HG03095 (cell line): ENCODE measurements at regions not wholly inside any gene's neighbourhood (a gene's known extent, or its start where the extent isn't known, plus 50 kb on each side); places are given as distances from the start of the nearest gene placed in this dataset.

Experiments
- ATAC-seq: cut with Tn5 transposase; IDR thresholded peaks from one replicate; pipeline ENCODE4 v1.9.1; 2021; ENCODE audit warnings: moderate library complexity; ENCODE audit not compliant: unreplicated experiment

- no peak for ATAC-seq
These were observed 107.0 kb downstream of the VEGFA start for GRCh38 chr6:43877036-43877435.

GRCh38 chr6:43876602-43877001, 106.6 kb downstream of the VEGFA start:
- no peak for ATAC-seq

- ATAC-seq, result no peak
These were observed 106.0 kb downstream of the VEGFA start for GRCh38 chr6:43875849-43876572.

- ATAC-seq, result no peak
These were observed 105.0 kb downstream of the VEGFA start for GRCh38 chr6:43874814-43875590.

- ATAC-seq, result no peak
These were observed 104.0 kb downstream of the VEGFA start for GRCh38 chr6:43873806-43874714.

GRCh38 chr6:43871933-43872332, 101.9 kb downstream of the VEGFA start:
- no peak for ATAC-seq

- ATAC-seq, result no peak
These were observed 101.3 kb downstream of the VEGFA start for GRCh38 chr6:43871284-43871683.

GRCh38 chr6:43870660-43871061, 100.7 kb downstream of the VEGFA start:
- no peak for ATAC-seq

- ATAC-seq, result no peak
These were observed 100.0 kb downstream of the VEGFA start for GRCh38 chr6:43869792-43870659.

- no peak for ATAC-seq
These were observed 99.2 kb downstream of the VEGFA start for GRCh38 chr6:43869079-43869710.

GRCh38 chr6:43868467-43868866, 98.5 kb downstream of the VEGFA start:
- no peak for ATAC-seq

GRCh38 chr6:43867996-43868395, 98.0 kb downstream of the VEGFA start:
- no peak for ATAC-seq

- ATAC-seq, result no peak
These were observed 97.2 kb downstream of the VEGFA start for GRCh38 chr6:43867246-43867645.

GRCh38 chr6:43865932-43866645, 96.1 kb downstream of the VEGFA start:
- ATAC-seq, result no peak

- ATAC-seq, result no peak
These were observed 95.1 kb downstream of the VEGFA start for GRCh38 chr6:43865086-43865485.

GRCh38 chr6:43862925-43863324, 92.9 kb downstream of the VEGFA start:
- ATAC-seq, result no peak

GRCh38 chr6:43861212-43861894, 91.3 kb downstream of the VEGFA start:
- ATAC-seq, result no peak

- no peak for ATAC-seq
These were observed 90.3 kb downstream of the VEGFA start for GRCh38 chr6:43860285-43860684.

- no peak for ATAC-seq
These were observed 89.2 kb downstream of the VEGFA start for GRCh38 chr6:43859213-43859612.
